NT2/D1 (cell line): ENCODE measurements at regions not wholly inside any gene's neighbourhood (a gene's known extent, or its start where the extent isn't known, plus 50 kb on each side); places are given as distances from the start of the nearest gene placed in this dataset.

Experiments
- SUZ12 ChIP-seq: IDR thresholded peaks from 2 replicates; pipeline ENCODE4 v1.6.1; 2011; ENCODE audit not compliant: insufficient read length, insufficient read depth; ENCODE audit errors: extremely low read depth
- YY1 ChIP-seq: IDR thresholded peaks from 2 replicates; pipeline ENCODE4 v1.6.1; 2011; ENCODE audit not compliant: insufficient read length, insufficient read depth
- ZNF274 ChIP-seq: IDR thresholded peaks from 2 replicates; pipeline ENCODE4 v1.6.1; 2011; ENCODE audit warnings: mild to moderate bottlenecking, low read depth, low read length

GRCh38 chr3:130293247-130293646, 52.2 kb upstream of the COL6A5 start:
- TF ChIP-seq SUZ12: no peak
- TF ChIP-seq YY1: no peak
- no peak for TF ChIP-seq ZNF274
